Effector CD4-positive, alpha-beta T cell (primary cell): ENCODE measurements at regions not wholly inside any gene's neighbourhood (a gene's known extent, or its start where the extent isn't known, plus 50 kb on each side); places are given as distances from the start of the nearest gene placed in this dataset.

ENCODE experiments used
- DNase-seq: peaks from one replicate; pipeline ENCODE4 v3.0.0-alpha.2; 2020

DNA sequence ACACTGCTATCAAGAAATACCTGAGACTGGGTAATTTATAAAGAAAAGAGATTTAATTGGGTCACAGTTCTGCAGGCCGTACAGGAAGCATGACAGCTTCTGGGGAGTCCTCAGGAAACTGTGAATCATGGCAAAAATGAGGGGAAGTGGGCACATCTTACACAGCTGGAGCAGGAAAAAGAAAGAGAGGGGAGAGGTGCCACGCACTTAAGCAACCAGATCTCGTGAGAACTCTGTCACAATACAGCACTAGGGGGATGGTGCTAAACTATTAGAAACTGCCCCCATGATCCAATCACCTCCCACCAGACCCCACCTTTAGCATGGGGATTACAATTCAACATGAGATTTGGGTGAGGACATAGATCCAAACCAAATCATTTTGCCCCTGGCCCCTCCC is 105.5 kb upstream of the CPLX2 start:
- no peak for DNase-seq

DNA sequence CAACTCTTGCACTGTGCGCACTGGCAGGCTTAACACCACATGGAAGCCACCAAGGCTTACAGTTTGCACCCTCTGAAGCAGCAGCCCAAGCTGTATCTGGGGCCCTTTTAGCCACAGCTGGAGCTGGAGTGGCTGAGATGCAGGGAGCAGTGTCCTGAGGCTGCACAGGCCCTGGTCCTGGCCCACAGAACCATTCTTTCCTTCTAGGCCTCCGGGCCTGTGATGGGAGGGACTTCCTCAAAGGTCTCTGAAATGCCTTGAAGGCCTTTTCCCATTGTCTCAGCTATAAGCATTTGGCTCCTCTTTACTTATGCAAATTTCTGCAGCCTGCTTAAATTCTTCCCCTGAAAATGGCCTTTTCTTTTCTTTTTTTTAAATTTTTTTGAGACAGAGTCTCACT is 104.4 kb upstream of the CPLX2 start:
- no peak for DNase-seq

DNA sequence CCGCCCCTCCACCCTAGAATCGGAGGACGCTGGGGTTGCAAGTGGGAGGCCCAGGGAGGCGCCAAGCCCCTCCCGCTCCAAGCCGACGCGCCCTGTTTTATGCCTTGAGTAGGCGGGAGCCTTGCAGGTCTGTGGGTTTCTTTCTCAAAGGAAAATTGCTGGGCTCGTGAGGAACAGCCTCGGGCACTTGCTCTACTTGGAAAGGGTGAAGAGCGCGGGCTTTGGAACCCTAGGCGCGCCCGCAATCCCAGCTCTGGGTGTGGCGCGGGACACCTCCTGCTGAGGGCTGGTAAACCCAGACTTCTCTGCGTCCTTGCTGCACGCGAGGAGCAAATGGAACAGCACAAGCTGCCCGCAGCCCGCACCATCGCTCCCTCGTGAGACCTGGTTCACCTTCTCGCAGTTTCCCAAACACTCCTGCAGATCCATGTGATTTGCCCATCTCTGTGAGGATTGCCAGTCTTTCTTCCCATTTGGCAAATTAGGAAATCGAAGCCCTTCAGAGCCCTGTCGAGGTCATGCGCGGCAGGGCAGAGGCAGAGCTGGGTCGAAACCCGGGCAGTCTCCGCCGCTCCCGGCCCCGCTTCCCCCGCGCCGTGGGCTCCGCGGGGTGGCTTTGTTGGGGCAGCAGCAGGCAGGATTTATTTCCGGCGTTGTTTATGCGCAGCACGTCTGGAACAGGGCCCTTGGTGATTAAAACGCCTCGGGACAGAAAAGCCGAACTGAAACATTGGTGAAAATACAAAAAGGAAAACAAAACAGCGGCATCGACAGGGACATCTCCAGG is 98.4 kb upstream of the CPLX2 start:
- DNase-seq = no peak

DNA sequence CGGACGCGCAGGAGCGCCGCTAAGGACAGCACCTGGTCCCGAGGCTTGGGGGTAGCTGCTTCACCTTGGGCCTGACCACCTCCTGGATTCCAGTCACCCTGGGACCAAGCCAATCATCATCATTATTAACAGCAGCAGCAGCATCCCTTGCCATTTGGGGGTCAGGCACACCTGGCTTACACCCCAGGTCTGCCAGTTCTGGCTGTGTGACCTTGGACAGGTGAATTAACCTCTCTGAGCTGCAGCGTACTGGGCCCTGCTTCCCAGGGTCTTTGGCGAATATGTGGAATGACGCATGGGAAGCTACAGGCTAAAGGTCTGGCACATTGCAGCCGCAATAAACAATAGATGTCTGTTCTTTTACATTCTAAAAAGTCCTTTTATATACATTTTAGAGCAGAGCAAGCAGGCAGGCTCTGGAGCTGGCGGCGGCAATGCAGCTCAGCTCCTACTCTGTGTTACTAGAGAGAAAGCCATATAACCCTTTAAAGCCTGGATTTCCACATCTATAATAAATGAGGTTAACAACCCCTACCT is 97.8 kb upstream of the CPLX2 start:
- no peak for DNase-seq

DNA sequence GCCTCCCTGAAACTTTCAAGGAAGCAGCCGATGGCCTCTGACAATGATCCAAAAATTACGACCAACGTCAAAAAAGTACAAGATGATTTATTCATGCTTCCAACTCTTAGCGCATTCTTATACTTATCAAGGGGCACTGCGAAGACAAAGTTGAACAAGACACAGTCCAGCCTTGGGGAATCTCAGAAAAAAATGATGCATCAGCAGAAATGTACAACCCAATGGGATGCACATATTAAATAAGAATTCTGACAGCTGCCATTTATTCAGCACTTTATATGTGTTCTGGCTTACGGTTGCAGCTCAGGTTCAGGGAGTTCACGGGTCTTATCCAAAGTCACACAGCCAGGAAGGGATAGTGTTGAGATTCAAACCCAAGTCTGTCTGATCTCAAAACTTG is 96.0 kb upstream of the CPLX2 start:
- no peak for DNase-seq

DNA sequence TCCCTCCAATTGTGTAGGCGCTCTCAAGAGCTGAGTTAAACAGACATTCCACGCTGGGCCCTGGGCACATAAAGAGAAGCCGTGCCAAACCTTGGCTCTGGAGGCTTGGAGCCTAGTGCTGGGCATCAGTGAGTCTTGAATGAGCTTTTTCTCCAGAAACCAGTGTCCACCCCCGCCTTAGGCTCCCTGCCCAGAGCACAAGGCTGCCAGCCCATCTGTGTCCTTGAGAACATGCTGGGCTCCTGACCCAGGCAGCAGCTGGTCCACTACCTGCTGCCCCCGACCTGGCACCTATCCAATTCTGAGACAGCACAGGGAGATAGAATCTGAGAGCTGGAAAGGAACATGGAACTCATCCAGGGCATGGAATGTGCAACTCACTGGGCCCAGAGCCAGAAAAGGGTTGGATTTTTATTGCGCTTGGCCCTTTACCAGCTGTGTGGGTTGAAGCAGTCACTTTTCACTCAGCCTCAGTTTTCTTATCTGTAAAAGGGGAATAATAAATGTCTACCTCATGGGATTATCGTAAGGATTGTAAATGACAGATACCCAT is 92.4 kb upstream of the CPLX2 start:
- no peak for DNase-seq

DNA sequence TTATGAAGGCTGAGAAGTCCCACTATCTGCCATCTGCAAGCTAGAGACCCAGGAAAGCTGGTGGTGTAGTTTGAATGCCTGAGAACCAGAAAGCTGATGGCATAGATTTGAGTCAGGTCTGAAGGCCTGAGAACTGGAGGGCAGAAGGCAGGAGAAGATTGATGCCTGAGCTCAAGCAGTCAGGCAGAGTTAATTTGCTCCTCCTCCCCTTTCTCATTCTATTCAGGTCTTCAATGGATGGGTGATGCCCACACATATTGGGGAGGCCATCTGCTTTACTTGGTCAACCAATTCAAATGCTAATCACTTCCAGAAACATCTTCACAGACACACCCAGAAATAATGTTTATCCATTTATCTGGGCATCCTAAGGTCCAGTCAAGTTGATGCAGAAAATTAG is 87.6 kb upstream of the CPLX2 start:
- DNase-seq = no peak

DNA sequence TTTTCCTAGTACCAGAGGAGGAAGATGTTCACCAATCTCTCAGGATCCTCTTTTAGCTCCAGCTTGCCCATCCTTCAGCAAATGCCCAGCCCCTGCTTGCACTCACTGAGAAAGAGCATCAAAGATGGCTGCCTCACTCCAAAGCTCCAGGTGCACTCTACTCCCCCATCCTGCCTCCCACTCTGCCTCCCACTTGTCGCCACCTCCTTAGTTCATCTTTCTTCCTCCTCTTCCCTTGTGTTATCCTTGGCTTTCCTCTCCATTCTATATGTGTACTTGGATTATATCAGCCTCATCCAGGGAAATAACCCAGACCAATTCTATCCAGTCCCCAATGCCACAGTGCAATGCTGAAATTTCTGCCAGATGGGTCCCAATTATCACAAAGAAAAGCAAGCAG is 87.1 kb upstream of the CPLX2 start:
- no peak for DNase-seq

DNA sequence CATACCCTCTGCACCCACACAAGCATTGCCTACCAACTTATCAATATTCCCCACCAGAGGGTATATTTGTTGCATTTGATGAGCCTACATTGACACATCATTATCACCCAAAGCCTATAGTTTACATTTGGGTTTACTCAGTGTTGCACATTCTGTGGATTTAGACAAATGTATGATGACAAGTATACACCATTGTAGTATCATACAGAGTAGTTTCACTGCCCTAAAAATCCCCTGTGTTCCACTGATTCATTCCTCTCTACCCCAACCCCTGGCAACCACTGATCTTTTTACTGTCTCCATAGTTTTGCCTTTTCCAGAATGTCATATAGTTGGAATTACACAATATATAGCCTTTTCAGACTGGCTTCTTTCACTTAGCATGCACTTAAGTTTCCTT is 85.7 kb upstream of the CPLX2 start:
- no peak for DNase-seq

DNA sequence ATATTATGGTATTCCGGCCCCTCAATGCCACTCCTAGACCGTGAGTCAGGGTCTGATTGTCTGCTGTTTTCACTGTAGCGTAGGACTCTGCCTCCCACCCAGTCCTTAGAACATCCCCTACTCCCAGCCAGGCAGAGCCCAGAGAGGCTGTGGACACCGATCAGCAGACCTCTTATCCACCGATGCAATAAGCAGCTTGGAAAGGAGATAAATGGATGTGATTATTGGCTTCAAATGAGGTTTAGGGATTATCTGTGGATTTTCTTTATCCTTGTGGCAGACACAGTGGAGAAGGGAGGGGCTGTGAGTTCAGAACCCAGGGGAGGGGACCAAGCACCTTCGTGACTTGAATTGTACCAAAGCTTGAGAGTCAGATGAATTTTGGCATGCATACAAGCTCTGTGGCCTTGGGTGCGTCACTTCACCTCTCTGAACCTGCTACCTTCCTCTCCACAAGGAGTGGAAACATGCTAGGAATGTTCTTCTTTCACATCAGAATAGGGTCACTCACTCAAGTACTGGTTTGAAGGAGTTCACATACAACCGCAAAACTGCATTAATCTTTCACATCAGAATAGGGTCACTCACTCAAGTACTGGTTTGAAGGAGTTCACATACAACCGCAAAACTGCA is 83.1 kb upstream of the CPLX2 start:
- DNase-seq = no peak

DNA sequence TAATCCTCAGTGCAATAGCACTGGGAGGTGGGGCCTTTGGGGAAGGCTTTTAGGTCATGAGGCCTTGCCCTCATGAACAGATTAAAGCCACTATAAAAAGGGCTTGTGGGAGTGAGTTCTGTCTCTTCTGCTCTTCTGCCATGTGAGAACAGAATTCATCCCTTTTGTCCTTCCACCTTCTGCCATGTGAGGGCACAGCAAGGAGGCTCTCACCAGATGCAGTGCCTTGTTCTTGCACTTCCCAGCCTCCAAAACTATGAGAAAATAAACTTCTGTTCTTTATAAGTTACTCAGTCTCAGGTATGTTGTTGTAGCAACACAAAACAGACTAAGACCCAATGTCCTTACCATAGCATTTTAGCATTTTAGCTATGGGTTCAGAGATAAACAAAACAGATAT is 81.7 kb upstream of the CPLX2 start:
- no peak for DNase-seq

DNA sequence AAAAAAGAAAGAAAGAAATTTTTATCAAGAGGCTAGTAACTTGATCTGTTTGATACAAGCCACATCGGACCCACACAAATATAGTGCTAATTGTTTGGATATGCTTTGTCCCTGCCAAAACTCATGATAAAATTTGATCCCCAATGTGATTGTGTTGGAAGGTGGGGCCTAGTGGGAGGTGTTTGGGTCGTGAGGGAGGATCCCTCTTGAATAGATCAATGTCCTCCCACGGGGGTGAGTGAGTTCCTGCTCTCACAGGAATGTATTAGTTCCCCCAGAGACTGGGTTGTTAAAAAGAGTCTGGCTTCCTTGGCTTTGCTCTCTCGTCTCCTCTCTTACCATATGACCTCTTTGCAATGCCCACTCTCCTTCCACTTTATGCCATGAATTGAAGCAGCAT is 80.6 kb upstream of the CPLX2 start:
- no peak for DNase-seq

DNA sequence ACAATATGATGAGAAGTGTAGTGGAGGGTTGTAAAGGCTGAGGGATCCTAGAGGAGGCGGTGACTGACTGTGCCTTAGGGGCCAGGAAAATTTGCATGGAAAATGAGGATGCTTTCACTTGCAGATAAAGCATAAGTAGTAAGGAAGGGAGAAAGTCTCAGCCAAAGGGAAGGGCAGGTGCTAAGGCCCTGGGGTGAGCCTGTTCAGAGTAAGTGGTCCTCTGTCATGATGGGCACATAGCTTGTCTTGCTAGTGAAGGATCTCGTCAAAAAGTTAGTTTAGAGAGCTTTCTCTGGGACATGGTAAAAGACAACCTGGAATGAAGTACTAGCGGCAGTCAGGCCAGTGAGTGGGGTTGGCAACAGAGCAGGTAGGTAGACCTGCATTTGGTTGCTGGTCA is 75.4 kb upstream of the CPLX2 start:
- DNase-seq = no peak

DNA sequence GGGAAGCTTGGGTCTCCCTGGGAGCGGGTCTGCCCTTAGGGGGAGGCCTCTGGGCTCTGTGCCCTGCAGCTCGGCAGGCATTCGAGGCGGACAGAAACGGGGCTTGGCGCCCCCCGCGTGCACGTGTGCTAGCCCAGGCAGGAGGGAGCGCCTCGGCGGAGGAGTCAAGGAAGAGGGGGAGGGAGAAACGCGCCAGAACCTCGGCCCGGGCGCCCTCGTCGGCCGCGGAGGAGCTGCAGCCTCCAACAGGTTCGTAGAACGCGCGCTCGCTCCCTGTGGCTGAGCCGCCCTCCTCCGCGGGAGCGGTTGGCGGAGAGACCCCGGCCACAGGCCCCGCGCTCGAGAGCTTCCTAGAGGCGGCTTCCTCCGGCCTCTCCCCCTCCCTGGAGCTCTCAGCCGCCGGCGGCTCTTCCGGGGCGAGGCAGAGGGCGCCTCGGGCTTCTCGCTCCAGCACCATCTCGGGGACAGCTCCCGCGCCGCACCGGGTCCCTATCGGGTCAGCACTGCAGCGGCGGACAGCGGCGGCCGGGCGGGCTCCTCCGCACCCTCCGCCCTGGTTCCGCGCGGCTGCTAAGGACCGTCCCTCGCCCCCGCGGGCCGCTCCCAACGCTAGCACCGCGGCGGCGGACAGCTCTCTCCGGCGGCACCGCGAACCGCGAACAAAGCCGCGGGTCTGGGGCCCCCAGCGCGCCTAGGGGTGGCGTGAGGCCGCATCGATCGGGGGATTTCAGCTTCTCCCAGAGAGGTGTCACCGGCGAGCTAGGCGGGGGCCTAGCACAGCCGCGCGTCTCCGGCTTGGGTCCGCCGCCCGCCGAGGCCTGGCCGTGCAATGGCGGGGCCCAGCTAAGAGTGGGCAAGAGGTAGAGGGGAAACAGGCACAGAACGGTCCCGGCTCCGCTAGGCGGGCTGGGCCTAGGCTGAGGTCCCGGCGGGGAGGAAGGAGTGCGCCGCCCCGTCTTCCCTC is 74.6 kb upstream of the CPLX2 start:
- DNase-seq = peak; percentile 63

DNA sequence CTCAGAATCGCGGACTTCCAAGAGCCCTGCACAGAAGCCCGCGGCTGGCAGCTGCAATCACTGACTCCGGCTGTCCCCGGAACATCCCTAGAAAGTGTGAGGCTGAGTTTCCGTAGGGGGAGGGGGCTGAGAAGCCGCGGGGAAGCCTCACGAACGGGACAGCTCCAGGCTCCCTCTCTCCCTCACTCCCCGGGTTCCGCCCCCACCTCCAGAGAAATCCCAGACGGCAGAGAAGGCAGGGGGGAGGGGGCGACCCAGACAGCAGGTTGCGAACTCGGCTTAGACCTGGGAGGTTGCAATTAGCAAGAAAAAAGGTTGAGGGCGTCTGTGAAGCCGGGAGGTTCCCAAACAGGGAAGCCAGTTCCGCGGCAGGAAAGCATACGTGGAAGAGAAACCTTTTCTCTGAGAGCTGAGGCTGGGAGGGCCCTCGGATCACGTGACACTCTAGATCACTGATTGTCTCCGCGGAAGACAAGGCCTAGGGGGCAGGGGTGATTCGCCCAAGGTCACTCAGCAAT is 73.8 kb upstream of the CPLX2 start:
- no peak for DNase-seq

DNA sequence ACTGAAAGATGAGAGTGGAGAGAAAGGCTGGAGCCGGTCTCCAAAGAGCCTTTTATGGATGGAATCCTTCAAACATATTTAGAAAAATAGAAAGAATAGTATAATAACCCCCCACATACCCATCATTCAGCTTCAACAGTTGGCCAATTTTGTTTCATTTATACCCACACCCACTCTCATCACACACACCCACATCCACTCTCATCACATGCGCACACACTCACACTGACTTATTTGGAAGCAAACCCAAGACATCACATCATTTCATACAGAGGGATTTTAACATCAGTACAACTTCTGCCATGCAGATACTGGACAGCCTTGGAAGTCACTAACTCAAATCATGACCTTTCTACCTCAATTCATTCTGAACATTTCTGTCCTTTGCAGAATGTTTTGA is 72.8 kb upstream of the CPLX2 start:
- DNase-seq = no peak

DNA sequence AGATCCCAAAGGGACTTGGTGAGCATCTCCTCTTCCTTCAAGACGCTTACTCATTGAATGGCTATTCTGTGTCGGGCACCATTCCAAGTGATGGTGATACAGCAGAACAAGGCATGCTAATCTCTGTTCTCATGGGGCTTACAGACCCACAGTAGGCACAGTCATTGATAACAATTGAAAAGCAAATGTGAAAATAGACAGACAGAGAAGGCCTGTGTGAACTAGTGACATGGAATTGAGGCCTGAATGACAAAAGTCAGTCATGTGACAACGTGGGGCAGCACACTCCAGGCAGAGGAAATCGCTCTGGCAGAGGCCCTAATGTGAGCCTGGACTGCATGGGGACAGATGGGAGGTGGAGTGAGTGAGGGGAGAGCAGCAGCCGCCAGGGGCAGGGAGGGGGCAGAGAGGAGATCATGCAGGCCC is 70.7 kb upstream of the CPLX2 start:
- DNase-seq = no peak

DNA sequence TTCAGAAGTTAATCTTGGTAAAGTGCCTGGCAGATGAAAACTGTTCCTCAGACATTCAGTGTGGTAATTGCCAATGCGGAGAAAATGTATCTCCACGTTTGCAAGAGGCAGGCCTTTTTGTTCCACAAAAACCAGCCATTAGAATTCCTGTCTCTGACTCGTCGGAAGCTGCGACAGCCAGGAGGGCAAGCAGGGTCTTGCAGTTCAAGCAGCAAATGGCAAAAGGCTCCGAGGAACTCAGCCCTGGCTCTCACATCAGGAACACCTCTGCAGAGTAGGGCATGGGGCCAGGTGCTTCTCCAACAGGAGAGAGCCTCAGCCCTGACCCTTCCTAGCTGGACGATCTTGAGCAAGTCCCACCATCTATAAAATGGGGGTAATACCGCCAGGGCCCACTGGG is 69.0 kb upstream of the CPLX2 start:
- no peak for DNase-seq

DNA sequence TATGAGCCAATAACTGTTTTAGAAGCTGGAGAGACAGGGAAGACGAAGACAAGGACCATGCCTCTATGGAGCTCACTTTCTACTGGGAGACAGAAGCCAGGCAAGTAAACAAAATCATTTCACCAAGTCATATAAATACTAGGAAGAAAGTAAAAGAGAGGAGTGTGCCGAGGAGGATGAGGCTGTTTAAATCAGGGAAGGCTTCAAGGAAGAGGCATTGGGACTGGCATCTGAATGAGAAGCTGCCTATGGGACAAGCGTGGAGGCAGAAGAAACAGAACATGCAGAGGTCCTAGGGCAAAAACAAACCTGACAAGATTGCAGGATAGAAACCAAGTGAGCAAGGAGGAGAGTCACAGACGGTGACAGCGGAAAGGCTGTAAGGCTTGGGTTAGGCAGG is 68.1 kb upstream of the CPLX2 start:
- DNase-seq = no peak

DNA sequence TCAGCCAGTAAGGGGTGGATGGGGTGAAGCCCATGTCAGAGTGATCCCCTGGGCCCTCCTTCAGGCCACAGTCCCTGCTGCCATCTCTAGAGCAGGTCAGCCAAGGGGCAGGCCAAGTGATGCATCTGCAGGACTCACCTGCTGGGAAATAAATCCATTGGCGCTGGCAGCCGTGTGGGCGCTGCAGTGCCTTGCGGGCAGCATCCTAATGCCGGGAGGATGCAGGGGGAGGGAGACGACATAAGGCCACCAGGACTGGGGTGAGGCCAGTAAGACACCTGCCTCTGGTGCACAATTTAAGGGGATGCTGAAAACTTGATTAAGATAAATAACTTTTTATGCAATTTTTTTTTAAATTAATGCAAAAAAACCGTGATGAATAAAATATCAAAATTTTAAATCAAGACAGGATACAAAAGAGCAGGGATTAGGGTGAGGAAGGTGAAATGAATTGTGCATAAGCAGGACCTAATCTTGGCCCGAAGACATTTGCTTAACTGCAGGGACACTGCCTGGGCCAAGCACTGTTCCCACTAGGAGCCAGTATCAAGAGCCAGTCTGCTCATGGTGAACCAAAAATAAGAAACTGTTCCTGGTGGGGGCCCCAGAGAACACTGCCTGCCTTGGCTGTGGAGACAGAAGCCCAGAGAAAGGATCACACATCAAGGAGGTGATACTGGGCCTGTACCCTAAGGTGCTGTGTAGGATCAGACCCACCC is 67.5 kb upstream of the CPLX2 start:
- no peak for DNase-seq

DNA sequence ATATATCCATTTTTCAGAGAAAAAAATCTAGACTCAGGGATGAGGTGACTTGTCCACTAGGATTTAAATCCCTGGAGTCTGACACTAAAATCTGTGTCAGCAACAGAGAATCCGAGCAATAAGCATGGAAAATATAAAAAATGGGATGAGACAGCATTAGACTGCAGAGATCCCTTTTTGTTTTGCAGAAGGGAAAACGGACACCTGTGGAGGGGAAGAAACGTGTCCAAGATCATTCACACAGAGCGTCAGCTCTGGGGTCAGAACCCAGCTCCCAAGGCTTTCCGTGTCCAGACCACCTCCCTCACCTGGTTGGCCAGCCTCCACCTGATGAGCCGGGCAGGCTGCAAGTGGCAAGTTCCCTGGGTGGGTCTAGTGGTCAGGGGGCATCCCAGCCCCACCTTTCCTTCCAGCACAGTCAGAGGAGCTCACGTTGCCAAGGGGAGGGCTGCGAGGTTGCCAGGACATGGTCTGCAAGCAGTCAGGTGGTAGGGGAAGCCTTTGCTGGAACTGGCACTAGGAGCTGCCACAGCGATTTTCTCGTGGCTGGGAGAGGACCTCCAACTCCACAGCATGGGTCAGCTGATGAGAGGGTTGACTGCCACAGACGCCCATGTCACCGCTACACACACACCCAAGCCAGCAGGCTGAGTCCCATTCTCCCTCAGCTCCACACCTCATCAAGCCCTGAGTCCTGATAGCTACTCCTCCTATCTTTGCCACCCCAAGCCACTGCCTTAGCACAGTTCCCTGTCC is 65.9 kb upstream of the CPLX2 start:
- no peak for DNase-seq
